Suprapubic skin (tissue), 4 donors: ENCODE measurements at regions not wholly inside any gene's neighbourhood (a gene's known extent, or its start where the extent isn't known, plus 50 kb on each side); places are given as distances from the start of the nearest gene placed in this dataset.

Experiments used
- DNase-seq, 2 donors: peaks; one replicate each; pipeline ENCODE4 v3.0.0-alpha.2; 2019; ENCODE audit warnings: low spot score in 2 of 2
- H3K27ac ChIP-seq: fragments of 200-600 bp; sonication (generic); one replicate; pipeline ENCODE4 v1.5.1; 2019
- H3K27me3 ChIP-seq: fragments of 200-600 bp; sonication (generic); one replicate; pipeline ENCODE4 v1.5.1; 2019
- H3K36me3 ChIP-seq: fragments of 200-600 bp; sonication (generic); one replicate; pipeline ENCODE4 v1.5.1; 2019
- H3K4me1 ChIP-seq: fragments of 200-600 bp; sonication (generic); one replicate; pipeline ENCODE4 v1.5.1; 2019
- H3K4me3 ChIP-seq: fragments of 200-600 bp; sonication (generic); one replicate; pipeline ENCODE4 v1.5.1; 2019; ENCODE audit warnings: mild to moderate bottlenecking
- H3K9me3 ChIP-seq: fragments of 200-600 bp; sonication (generic); one replicate; pipeline ENCODE4 v1.5.1; 2019
- EP300 ChIP-seq: sonication (generic); formaldehyde crosslinking; IDR thresholded peaks from one replicate; pipeline ENCODE4 v1.6.1; 2017; ENCODE audit warnings: antibody characterized with exemption
- POLR2A ChIP-seq, 2 donors: fragments of 450-650 bp; IDR thresholded peaks; one replicate each; pipeline ENCODE4 v1.6.1; 2017; ENCODE audit warnings: antibody characterized with exemption in 2 of 2, mild to moderate bottlenecking in 2 of 2, moderate library complexity in 2 of 2
- POLR2AphosphoS5 ChIP-seq, 3 donors: sonication (generic); formaldehyde crosslinking; IDR thresholded peaks; one replicate each; pipeline ENCODE4 v1.6.1; 2017; ENCODE audit warnings: antibody characterized with exemption in 3 of 3
- WGBS: methylation state at CpG from one replicate; pipeline ENCODE4 v1.1.5; 2018; 5-methylcytosine and 5-hydroxymethylcytosine counted together
- TF ChIP-seq, protein P1 (sequence below), 2 donors: fragments of 200-600 bp in 1 of 2; fragments of 450-650 bp in 1 of 2; sonication (generic) in 1 of 2; IDR thresholded peaks; one replicate each; pipeline ENCODE4 v1.5.1; 2016 to 2019; ENCODE audit warnings: antibody characterized with exemption in 2 of 2, mild to moderate bottlenecking in 1 of 2, moderate library complexity in 1 of 2

- TF ChIP-seq, protein P1, sequence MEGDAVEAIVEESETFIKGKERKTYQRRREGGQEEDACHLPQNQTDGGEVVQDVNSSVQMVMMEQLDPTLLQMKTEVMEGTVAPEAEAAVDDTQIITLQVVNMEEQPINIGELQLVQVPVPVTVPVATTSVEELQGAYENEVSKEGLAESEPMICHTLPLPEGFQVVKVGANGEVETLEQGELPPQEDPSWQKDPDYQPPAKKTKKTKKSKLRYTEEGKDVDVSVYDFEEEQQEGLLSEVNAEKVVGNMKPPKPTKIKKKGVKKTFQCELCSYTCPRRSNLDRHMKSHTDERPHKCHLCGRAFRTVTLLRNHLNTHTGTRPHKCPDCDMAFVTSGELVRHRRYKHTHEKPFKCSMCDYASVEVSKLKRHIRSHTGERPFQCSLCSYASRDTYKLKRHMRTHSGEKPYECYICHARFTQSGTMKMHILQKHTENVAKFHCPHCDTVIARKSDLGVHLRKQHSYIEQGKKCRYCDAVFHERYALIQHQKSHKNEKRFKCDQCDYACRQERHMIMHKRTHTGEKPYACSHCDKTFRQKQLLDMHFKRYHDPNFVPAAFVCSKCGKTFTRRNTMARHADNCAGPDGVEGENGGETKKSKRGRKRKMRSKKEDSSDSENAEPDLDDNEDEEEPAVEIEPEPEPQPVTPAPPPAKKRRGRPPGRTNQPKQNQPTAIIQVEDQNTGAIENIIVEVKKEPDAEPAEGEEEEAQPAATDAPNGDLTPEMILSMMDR (IDR thresholded peaks at IDR 0.05) = no peak
- TF ChIP-seq EP300 = no peak
- TF ChIP-seq POLR2A (IDR thresholded peaks at IDR 0.05) = no peak
- TF ChIP-seq POLR2AphosphoS5 (IDR thresholded peaks at IDR 0.05) = no peak
- Histone ChIP-seq H3K9me3 (no peaks in the 10 kb centered on the region), H3K36me3 (no peaks in the 10 kb centered on the region), H3K27ac (no peak overlapping the region), H3K4me1 (no peaks in the 10 kb centered on the region), H3K27me3 (no peaks in the 10 kb centered on the region), H3K4me3 (no peak overlapping the region)
- 94% methylated on average over 1 of the region's 1 CpG for WGBS
- no peak for DNase-seq
Measured at GRCh38 chr2:107700073-107700472, 126.6 kb upstream of the RGPD4 start.

DNA sequence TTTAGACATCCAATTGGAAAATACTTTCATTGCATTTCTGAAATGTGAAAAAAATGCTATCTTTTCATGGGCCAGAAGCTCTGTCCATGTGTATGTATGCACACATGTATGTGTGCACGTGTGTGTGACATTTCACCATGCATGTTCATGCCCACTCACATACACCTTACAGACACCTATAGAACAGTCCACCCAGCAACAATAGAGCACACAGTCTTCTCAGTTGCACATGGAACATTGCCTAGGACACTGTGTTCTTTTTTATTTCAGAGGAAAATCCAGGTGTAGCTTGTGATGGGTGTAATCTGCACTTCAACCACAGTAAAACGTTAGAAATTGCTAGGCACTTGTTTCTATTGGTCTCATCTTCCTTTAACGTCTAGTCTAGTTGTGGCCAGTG lies 114.8 kb upstream of the RGPD4 start:
- 87% methylated on average over 3 of the region's 3 CpGs for WGBS
- no peak for DNase-seq
- no peak overlapping the region for H3K4me3 ChIP-seq
- no peaks in the 10 kb centered on the region for H3K36me3 ChIP-seq
- H3K27me3 ChIP-seq = no peaks in the 10 kb centered on the region
- no peaks in the 10 kb centered on the region for H3K4me1 ChIP-seq
- no peak overlapping the region for H3K27ac ChIP-seq
- no peaks in the 10 kb centered on the region for H3K9me3 ChIP-seq
- TF ChIP-seq, protein P1 (IDR thresholded peaks at IDR 0.05) = no peak
- TF ChIP-seq POLR2AphosphoS5 (IDR thresholded peaks at IDR 0.05) = no peak

- WGBS = 54% methylated on average over 6 of the region's 6 CpGs
- Histone ChIP-seq H3K36me3 (no peaks in the 10 kb centered on the region), H3K4me1 (no peaks in the 10 kb centered on the region), H3K9me3 (no peaks in the 10 kb centered on the region), H3K27me3 (no peaks in the 10 kb centered on the region), H3K4me3 (no peak overlapping the region), H3K27ac (no peak overlapping the region)
- no peak for DNase-seq
- TF ChIP-seq, protein P1 (IDR thresholded peaks at IDR 0.05) = no peak
- TF ChIP-seq EP300 (no peak), POLR2A (IDR thresholded peaks at IDR 0.05) (no peak), POLR2AphosphoS5 (IDR thresholded peaks at IDR 0.05) (no peak)
Measured at GRCh38 chr2:107712857-107713256, 113.8 kb upstream of the RGPD4 start.

DNA sequence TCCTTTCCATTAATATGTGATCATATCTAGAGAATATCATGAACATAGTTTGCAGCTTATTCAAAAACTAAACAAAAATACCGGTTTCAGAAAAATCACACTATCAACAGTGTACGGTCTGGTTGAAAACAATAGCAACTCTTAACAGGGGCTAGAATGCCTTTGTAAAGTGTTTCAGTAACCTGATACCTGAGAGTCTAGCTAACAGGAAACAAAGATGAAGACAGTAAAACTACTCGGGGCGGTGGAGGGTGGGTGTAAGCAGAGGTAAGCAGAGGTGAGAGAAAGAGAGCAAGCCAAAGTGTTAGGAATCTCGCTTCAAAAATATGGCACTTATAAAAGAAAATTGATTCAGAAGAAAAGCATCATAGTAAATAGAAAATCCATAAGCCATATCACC lies 109.0 kb upstream of the RGPD4 start:
- no peaks in the 10 kb centered on the region for H3K4me1 ChIP-seq
- TF ChIP-seq EP300 = no peak
- TF ChIP-seq, protein P1 (IDR thresholded peaks at IDR 0.05) = no peak
- TF ChIP-seq POLR2AphosphoS5 (IDR thresholded peaks at IDR 0.05) = no peak
- no peak for TF ChIP-seq POLR2A (IDR thresholded peaks at IDR 0.05)
- H3K36me3 ChIP-seq = no peaks in the 10 kb centered on the region
- no peak overlapping the region for H3K27ac ChIP-seq
- 56% methylated on average over 5 of the region's 5 CpGs for WGBS
- no peaks in the 10 kb centered on the region for H3K27me3 ChIP-seq
- no peak overlapping the region for H3K4me3 ChIP-seq
- H3K9me3 ChIP-seq = no peaks in the 10 kb centered on the region
- DNase-seq = no peak

GRCh38 chr2:107719141-107719540 lies 107.6 kb upstream of the RGPD4 start:
- 87% methylated on average over 3 of the region's 3 CpGs for WGBS
- Histone ChIP-seq H3K4me1 (no peaks in the 10 kb centered on the region), H3K27ac (no peak overlapping the region), H3K27me3 (no peaks in the 10 kb centered on the region), H3K9me3 (no peaks in the 10 kb centered on the region), H3K4me3 (no peak overlapping the region), H3K36me3 (no peaks in the 10 kb centered on the region)
- TF ChIP-seq POLR2AphosphoS5 (IDR thresholded peaks at IDR 0.05) (no peak), EP300 (no peak), POLR2A (IDR thresholded peaks at IDR 0.05) (no peak)
- TF ChIP-seq, protein P1 (IDR thresholded peaks at IDR 0.05) = no peak
- no peak for DNase-seq
